ENCODE measurements at regions not wholly inside any gene's neighbourhood (a gene's known extent, or its start where the extent isn't known, plus 50 kb on each side); places are given as distances from the start of the nearest gene placed in this dataset.

DNA sequence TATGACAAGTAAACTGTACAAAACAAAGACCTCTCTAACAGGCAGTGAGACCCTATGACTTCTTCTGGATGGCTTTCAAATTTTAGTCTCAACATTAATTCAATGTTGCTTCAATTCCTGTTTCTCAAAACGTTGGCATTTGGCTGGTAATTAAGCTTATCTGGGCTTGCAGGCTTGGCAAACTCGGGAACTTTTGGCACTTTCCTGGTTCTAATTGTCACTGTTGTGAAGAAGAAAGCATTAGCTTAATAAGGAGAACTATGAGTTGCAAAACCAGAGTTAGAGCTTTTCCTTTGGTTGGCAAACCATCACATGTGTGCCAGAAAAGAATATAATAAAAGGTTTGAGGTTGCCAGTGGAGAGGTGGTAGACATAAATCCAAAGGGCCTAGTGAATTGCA lies 698.3 kb downstream of the LRRIQ3 start:
- TF ChIP-seq, protein P1, sequence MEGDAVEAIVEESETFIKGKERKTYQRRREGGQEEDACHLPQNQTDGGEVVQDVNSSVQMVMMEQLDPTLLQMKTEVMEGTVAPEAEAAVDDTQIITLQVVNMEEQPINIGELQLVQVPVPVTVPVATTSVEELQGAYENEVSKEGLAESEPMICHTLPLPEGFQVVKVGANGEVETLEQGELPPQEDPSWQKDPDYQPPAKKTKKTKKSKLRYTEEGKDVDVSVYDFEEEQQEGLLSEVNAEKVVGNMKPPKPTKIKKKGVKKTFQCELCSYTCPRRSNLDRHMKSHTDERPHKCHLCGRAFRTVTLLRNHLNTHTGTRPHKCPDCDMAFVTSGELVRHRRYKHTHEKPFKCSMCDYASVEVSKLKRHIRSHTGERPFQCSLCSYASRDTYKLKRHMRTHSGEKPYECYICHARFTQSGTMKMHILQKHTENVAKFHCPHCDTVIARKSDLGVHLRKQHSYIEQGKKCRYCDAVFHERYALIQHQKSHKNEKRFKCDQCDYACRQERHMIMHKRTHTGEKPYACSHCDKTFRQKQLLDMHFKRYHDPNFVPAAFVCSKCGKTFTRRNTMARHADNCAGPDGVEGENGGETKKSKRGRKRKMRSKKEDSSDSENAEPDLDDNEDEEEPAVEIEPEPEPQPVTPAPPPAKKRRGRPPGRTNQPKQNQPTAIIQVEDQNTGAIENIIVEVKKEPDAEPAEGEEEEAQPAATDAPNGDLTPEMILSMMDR (IDR thresholded peaks at IDR 0.05): no peak
- TF ChIP-seq POLR2A (IDR thresholded peaks at IDR 0.05): no peak

Data from testis (tissue), 2 donors.